GM18507 (cell line): ENCODE measurements at regions not wholly inside any gene's neighbourhood (a gene's known extent, or its start where the extent isn't known, plus 50 kb on each side); places are given as distances from the start of the nearest gene placed in this dataset.

Source experiments
- DNase-seq: peaks from one replicate; pipeline ENCODE4 v3.0.0; 2011; ENCODE audit warnings: low read depth; ENCODE audit not compliant: insufficient read length; ENCODE audit errors: extremely low spot score
- FAIRE-seq: peaks from 2 replicates; lab custom pipeline; 2011; peaks lifted over from hg19 to GRCh38; lab: Jason Lieb, UNC

DNA sequence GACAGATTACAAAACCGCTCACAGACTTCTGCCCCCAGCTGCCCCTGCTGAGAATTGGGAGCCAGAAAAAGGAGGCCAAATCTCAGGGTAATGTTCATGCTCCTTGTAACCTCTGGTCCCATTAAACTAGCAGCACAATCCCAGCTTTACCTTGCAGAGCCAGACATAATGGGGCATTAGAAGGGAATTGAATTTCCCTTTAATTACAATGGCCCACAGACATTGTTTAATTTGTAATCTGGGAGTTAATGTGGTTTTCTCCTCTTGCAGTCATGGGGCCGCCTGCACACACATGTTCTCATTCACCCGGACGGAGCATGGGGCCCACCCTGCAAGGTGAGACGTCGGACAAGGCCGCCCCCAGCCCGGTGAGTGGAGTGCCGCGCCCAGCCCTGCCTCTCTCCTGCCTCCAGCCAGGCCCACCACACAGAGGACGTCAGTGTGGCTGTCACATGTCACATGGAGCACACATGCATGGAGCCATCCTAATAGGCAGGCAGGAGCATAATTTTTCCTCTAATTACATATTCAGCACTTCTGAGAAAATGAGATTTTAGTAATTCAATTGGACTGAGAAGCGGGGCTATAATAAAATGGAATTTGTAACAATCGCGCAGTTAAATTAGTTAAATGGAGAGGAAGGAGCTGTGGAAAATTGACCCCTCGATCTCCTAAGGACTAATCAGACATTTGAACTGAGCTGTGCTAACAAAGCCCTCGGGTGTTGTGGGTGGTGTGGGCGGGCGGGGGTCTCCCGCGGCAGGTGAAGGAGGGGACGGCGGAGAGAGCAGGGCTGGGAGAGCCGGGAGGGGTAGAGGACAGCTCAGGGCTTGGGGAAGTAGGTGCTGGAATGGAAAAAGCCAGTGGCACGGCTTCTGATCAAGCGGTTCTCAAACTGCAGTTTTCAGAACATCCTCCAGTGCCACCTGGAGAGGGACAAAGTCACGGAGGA, 87.7 kb downstream of the ENGASE start:
- FAIRE-seq (no peak), DNase-seq (no peak)

DNA sequence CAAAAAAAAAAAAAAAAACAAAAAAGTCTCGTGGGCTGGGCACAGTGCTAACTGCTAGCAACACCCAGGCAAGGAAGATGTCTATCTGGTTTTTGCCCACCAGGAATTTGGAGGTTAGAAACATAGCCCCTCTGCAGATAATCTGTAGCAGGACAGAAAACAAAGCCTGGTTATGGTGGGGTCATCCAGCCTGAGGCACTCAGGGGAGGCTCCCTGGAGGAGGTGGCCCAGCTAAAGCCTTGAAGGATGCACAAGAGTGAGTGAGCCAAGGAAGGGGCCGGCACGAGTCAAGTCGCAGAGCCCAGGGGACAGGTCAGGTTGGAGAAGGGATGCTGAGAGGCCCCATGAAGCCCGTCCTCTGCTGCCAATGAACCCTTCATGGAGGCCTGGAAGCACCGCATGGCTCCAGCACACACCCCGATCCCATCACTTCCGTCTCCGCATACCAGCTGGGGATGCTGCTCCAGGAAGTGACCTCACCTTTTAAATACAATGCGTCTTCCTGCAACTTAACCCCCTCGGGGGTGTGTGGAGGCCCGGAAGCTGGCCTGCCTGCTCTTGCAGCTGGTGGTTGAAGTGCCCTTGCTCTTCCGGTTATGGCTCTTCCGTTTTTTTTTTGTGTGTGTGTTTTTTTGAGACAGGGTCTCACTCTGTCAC, 86.5 kb downstream of the ENGASE start:
- FAIRE-seq (no peak), DNase-seq (no peak)

DNA sequence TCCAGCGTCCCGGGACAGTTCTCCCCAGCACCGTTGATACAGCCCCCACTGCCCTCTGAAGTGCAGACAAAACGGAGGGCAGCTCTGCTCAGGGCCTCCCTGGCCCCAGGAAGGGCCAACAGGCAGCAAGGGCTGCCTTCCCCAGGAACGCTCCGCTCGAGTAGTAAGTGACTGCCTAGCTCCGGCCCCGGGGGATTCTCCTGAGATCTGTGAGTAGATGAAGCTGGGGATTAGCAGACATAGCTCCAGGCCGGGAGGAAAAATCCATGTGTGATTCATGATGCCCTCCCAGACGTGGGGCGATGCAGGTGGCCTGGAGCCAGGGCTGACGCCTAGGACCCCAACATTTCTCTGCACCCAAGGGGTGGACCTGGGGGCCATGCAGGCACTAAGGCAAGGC, 85.3 kb downstream of the ENGASE start:
- FAIRE-seq, result no peak
- no peak for DNase-seq

DNA sequence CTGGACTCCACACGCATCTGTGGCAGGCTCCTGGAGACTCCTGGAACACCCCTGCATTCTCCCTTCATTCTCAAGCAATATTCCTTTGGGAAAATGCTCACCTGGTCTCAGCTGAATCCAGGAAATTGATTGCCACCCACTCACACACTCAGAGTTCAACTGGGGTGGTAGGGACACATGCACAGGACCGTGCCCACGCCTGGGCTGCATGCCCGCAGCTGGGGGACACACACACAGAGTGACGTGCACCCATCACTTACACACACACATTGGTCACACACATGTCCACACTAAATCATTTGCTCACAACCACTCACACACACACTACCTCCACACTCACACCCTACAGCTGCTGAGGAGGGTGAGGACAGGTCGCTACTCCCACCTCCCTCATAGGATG, 84.8 kb downstream of the ENGASE start:
- FAIRE-seq (no peak), DNase-seq (no peak)

DNA sequence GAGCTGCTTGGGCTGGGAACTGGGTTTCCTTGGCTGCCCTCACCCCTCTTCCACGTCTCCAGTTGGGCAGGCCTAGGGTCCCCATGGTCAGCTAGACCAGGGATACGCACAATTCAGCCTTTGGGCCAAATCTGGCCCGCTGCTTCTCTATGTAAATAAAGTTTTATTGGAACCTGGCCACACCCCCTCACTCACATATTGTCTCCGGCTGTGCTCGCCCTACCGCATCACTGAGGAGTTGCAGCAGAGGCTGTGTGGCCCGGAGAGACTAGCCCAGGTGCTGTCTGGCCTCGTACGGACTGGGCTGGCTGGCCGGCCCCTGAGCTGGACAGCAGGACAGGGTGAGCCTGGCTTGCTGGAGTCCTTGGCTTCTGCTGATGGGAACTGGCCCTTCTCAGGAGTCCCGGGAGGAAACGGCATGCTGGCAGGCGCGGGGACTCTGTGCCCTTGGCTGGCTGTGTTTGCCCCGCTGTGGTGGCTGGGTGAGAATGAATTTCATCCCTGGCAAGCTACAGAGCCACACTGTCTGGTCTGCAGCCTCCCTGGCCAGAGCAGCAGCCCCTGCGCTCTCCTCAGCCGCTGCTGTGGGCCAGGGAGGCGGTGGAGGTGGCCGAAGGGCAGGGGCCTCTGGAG, 82.0 kb downstream of the ENGASE start:
- DNase-seq (no peak), FAIRE-seq (no peak)

DNA sequence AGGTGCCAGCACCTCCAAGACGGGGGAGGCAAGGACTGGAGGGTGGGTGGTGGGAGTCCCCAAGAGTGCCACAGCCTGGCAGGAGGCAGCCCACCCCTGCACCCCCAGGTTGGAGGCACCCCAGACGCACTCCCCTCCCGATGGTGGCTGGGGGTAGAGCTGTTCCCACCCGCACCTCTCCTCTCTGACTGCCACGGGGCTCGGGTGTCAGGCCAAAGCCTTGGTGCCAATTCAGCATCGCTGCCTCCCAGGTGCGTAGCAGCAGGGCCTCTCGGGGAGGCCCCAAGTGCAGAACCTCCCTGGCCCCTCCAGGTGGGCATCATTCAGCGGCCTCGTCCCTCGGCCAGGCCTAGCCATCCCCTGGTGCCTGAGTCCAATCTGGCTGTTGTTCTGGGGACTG, 81.1 kb downstream of the ENGASE start:
- no peak for DNase-seq
- FAIRE-seq, result no peak

DNA sequence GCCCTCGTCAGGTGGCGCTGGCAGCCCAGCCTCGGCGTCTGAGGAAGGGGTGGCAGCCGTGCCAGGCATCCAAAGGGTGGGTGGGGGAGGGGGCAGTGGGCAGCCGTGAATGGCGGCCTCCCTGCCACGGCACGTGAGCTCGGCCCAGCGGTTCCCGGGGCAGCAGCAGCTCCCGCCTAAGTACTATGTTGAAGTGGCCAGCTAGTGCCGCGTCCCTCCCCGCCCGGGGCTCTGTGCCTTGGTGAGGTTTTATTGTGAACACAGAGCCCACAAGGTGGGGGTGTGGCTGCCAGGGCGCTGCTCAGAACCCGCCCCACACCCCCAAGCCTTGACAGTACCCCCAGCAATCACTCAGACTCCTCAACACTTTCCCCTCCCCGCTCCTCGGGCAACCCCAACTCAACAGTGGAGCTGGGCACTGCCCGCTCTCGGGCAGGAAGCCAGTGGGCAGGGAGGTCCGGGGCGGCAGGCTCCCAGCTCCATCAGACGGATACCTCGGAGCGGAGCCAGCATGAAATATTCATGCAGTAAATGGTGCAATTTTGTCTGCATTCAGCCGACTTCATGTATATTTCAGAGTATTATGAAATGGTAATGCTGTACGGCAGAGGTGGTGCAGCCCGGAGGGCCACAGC, 80.4 kb downstream of the ENGASE start:
- DNase-seq (no peak), FAIRE-seq (no peak)

DNA sequence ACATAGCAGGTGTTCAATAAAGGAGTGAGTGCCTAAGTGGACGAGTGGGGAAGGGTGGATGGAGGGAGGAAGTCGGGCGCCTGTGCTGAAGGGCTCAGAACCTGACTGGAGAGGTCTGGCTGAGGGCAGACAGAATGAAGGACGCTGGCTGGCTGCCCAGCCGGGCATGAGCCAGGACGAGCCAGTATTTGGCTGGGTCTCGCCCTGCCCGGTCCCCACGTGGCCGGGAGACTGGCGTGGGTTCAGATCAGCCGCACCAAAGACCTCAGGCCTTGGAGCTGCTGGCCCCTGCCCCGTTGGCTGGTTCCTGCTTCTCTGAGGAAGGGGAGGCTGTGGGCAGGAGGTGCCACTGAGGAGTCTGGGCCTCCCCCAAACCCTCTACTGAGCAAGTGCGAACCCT, 79.8 kb downstream of the ENGASE start:
- no peak for FAIRE-seq
- no peak for DNase-seq

DNA sequence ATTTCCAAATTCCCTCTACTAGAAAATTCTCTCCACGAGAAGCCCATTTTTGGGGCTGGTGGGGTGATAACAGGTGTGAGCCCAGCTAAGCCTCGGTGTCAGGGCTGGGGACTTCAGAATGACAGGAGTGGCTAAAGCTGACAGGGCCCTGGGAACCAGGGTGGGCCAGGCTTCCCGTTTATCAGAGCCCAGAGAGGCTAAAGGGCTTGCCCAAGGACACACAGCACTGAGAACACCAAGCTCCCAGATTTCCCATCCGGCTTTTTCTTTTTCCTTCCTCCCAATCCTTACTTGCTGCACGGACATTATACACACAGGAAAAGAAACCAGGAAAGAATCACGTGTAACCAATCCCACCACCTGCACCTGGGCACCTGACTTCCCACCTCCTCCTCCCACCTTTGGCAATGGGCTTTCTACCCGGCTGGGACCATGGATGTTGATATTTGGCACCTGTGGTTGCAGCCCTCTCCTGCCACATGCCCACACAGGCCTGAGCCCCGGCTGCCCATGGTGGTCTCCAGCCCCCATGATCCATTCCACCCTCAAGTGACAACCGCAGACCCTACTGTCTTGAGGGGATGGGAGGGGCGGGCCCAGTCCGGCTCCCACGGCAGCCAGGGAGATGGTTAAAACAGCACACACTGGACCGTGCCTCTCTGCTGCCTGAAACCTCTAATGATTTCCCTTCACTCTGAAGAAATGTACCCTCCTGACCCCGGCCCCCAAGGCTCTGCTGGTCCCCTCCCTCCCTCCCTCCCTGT, 78.9 kb downstream of the ENGASE start:
- FAIRE-seq (no peak), DNase-seq (no peak)

DNA sequence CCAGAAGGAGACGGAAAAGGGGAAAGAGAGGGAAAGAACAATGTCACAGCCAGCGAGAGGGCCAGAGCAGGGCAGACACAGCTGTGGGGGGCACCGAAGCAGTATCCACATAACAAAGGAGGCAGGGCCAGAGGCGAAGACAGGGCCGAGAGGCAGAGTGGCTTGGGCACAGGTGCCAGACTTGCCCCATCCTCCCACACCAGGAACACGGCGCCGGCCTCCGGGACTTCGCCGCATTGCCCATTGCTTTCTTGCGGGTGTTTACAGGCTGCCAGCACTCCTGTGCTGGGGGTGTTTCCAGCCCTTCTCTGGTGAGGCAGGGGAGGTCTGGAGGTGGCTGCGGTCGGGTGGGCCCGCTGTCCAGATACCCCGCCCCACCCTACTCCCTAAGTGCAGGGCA, 78.0 kb downstream of the ENGASE start:
- DNase-seq (no peak), FAIRE-seq (no peak)

DNA sequence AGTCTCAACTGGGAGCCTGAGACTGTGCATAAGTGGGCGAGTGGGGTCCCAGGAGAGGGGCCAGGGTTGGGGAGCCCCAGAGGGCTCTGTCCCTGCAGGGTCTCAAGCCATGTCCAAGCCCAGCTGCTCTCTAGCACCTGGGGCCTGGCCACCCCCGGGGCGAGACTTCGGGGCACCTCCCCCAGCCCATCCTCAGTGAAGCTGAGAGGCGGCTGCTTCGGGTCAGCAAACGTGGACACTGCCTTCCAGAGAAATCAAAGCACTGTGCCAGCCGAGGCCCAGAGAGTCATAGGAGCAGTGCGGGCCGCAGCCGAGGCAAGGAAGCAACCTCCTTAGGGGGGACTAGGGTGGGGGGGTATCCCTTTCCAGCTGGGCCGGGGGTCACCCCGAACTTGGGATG, 77.5 kb downstream of the ENGASE start:
- FAIRE-seq (no peak), DNase-seq (no peak)

DNA sequence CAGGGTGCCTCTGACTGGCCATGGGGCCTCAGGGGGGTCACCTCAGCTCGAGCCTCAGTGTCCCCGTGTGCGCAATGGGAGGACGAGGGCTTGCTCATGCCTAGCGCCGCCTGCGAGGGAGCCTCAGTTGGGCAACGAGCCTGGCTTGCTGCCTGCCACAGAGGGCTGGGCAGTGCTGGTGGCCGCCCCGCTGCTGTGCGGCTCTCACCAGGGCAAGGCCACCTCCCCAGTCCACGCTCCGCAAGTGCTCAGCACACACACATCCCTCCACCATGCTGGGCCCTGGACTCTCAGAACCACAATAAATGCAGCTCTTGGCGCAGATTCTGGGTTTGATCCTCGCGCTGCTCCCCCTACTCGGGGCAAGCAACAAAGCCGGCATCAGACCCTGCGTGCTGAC, 76.2 kb downstream of the ENGASE start:
- DNase-seq, result no peak
- FAIRE-seq, result no peak

DNA sequence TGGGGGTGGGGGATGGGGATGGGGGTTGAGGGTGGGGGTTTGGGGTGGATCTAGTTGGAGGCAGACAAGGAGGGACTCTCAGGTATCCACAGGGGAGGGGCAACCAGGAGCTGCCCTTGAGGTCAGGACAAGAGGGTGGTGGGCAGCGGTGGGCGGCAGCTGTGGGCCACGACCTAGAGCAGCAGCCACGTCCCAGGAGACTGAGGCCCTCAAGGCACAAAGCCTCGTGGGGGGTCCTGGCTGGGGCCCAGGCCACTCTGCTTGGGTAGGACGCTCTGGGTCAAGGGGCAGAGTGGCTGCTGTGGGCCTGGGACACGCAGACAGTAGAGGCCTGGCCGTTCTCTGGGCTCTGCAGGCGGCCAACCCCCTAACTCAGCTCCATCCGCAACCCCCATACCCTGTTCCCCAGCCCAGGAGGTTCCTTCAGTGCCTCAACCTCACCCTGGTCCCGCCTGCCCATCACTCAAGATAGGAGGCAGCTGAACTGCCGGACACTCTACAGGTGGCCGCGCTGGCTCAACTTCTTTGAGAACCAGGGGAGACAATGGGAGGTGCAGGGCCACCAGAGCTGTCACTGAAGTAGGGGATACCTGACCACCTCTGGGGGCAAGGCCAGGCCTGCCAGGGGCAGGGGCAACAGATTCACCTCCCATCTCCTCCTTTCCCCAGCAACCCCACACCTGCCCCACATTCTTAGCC, 75.6 kb downstream of the ENGASE start:
- DNase-seq (no peak), FAIRE-seq (no peak)

DNA sequence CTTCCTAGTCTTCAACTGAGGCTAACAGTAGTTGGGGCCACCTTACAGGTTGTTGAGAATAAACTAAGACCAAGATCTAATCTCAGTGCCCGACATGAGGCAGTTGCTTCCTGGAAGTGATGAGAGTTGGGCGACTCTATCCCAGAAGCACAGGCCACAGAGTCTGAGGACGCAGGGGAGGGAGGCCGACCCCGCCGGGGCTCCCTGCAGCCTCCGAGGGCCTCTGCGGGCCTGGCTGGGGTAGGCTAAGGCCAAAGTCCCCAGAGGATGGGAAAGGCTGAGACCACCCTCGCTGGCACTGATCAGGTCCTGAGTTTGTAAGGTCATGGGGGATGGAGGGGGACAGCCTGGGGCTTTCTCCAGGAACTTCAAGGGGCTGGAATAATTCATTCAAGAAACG, 74.0 kb downstream of the ENGASE start:
- DNase-seq (no peak), FAIRE-seq (no peak)

DNA sequence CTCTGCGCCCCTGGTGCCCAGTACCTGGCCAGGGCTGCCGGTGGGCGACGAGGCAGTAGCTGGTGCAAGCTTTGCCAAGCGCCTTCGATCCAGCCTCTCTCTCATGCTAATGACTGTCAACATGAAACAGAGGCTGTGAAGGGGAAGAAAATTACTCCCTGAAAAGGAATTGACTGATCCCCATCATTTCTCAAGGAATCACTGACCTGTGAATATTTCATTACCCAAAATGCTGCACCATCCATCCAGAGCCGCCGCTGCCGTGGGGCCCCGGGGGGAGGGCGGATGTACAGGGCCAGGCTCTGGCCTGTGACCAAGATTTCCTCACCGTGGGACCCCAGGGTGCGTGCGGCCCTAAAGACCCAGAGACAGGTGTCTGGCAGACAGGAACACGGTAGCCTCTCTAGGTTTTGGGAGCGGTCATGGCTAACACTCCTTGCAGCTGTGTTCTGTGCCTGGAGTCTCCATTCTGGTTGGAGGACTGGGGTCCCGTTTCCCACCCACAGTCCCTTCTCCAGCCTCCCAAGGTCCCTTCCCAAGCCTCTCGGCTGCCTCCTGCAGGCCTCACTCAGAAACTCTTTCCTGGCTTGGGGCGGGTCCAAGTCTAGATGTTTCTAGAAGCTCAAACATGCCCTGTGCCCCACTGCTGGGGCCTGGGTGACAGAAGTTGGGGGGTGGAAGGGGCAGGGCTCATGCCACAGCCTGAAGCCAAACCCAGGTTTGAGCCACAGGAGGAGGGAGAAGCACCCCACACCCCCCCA, 73.3 kb downstream of the ENGASE start:
- no peak for FAIRE-seq
- DNase-seq, result no peak

DNA sequence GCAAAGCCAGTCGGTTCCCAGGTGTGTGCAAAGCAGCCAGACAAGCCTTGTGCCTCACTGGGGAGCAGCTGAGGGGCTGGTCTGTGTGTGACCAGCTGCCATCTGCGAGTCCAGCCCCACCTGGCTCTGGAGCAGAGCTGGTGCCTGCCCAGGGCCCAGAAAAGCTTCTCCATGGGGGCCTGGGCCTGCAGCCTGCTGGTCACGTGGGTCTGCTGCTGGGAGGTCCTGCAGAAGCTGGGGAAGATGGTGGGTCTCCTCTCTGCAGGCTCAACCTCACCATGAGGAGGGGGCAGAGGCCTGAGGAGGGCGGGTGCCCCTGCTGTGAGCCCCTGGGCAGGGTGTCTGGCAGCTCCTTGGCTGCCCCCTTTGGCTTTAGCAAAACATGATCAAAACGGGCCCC, 71.9 kb downstream of the ENGASE start:
- FAIRE-seq (no peak), DNase-seq (no peak)

DNA sequence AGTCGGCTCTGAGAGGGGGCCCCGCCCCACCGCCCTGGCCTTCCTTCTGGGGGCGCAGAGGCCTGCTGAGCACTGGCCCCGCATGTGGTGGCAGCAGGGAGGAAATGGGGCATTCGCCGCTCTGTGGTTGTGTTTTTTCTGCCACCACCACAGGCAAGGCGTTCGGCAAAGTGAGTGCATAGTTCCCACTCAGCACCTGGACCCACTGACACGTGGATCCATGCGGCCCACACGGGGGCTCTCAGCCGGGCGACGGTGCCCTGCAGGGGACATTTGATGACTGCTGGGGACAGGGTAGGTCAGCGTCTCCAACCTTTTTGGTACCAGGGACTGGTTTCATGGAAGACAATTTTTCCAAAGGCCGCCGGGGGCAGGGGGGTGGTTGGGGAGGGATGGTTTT, 70.9 kb downstream of the ENGASE start:
- FAIRE-seq, result no peak
- no peak for DNase-seq

DNA sequence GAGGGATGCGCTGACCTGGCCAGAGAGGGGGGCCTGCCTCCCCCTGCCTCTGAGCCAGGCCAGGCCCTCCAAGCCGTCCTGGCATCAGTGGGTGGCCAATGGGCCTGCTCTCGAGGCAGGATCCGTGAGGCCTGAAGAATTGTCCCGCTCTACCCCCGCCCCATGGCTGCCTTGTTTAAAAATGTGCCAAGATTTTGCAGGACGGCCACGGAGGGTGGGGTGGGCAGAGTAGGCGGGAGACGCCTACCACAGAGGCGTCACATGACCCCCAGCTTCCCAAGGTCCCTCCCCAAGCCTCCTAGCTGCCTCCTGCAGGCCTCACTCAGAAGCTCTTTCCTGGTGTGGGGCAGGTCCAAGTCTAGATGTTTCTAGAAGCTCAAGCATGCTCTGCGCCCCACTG, 69.5 kb downstream of the ENGASE start:
- DNase-seq (no peak), FAIRE-seq (no peak)
